NCI-H2227 treated with DMSO at 0.1 percent for 48 hours (cell line): ENCODE measurements at regions not wholly inside any gene's neighbourhood (a gene's known extent, or its start where the extent isn't known, plus 50 kb on each side); places are given as distances from the start of the nearest gene placed in this dataset.
"Not testable (repeated sequence)": the region's sequence is repeated elsewhere in the genome, so short reads cannot be mapped to it uniquely, and the experiment has no call there.

Source experiments
- DNase-seq: peaks from one replicate; lab custom pipeline; 2025; lab: John Stamatoyannopoulos, UW

DNA sequence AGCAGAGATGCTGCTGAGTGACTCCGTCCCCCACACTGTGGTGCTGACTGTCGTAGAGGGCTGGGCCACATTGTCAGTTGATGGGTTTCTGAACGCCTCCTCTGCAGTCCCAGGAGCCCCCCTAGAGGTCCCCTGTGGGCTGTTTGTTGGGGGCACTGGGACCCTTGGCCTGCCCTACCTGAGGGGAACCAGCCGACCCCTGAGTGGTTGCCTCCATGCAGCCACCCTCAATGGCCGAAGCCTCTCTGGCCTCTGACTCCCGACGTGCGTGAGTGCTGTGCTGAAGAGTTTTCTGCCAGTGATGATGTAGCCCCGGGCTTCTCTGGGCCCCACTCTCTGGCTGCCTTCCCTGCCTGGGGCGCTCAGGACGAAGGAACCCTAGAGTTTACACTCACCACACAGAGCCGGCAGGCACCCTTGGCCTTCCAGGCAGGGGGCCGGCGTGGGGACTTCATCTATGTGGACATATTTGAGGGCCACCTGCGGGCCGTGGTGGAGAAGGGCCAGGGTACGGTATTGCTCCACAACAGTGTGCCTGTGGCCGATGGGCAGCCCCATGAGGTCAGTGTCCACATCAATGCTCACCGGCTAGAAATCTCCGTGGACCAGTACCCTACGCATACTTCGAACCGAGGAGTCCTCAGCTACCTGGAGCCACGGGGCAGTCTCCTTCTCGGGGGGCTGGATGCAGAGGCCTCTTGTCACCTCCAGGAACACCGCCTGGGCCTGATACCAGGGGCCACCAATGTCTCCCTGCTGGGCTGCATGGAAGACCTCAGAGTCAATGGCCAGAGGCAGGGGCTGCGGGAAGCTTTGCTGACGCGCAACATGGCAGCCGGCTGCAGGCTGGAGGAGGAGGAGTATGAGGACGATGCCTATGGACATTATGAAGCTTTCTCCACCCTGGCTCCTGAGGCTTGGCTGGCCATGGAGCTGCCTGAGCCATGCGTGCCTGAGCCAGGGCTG lies 181.1 kb downstream of the TBC1D2B start:
- DNase-seq: not testable (repeated sequence)

DNA sequence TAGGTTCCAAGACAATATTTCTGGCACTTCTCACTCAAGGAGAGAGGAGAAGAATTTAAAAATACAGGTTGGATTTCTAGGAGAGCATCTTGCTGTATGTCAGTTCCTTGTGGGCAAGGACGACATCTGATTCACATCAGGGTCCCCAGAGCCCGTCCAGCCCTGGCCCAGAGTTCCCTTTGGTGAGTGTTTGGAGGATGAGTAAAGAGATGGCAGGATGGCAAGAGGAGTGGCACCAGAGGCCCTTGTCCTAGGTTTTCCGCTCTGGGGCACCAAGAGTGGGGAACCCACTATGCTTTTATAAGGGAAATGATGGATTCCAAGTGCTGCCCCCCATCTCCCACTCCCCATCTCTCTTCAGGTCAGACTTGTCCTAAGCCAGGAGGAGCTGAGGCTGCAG lies 181.8 kb downstream of the TBC1D2B start:
- no peak for DNase-seq

DNA sequence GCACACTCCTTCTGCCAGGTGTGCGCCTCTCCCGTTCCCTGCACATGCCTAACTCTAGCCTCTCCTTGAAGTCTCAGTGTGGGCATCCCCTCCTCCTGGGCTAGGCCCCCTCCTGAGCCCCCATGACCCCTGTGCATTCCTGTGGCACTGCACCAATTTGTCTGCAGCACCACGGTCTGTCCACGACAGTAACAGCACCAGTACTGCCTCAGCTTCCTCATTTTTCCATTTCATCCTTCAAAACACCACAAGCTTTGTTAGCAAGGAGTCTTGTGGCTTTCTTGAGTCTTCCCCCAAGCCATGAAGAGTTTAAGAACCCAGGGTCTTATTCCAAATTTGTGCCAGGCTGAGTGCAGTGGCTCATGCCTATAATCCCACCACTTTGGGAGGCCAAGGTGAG lies 182.4 kb downstream of the TBC1D2B start:
- not testable (repeated sequence) for DNase-seq

DNA sequence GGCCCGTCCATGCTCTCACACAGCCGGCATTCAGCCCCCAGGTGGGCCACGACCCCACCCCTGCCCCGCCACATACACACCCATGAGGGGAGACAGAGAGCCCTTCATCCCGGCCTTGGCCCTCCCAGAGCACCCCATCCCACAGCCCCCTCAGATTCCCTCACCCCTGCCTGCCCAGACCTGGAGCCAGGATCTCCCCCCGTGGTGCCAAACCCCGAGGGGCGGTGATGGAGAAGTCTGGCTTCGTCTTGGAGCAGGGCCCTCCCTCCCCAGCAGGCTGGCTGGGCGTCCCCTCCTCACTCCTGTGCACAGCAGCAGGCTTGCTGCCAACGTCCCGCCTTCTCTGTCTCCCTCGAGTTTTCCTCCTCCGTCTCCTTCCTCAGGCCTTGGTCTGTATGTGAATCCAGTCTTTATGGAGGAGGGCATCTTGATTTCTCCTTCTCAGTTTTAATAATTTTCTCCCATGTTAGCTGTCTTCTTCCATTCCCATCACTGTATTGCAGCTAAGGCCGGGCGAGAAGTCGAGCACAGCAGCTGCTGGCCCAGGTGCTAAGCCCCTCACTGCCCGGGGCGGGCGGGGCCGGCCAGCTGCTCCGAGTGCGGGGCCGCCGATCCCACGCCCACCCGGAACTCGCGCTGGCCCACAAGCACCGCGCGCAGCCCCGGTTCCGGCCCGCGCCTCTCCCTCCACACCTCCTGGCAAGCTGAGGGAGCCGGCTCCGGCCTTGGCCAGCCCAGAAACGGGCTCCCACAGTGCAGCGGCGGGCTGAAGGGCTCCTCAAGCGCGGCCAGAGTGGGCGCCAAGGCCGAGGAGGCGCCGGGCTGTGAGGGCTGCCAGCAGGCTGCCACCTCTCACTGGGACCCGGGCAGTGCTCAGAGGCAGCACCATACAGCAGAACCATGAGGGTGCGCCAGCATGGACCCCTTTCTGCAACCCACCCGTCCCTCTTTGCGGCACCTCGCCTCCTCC lies 183.6 kb downstream of the TBC1D2B start:
- not testable (repeated sequence) for DNase-seq

DNA sequence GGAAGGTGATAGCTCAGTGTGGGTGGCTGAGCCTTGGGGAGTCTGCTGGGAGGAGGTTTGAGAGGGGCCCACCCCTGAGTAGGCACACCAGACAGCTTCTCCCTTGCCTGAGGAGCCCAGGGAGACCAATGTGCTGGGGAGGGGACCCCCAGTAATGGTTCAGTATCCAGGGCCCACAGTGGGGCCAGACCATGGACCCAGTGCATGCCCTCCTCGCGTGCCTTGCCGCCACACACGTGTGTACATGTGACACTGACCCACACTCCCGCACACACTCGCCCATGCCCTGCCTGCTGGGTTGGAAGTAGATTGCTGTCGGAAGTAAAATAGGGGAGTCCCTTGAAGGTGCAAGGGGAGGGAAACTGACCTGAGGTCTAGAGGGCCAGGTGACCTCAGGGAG lies 184.3 kb downstream of the TBC1D2B start:
- not testable (repeated sequence) for DNase-seq

DNA sequence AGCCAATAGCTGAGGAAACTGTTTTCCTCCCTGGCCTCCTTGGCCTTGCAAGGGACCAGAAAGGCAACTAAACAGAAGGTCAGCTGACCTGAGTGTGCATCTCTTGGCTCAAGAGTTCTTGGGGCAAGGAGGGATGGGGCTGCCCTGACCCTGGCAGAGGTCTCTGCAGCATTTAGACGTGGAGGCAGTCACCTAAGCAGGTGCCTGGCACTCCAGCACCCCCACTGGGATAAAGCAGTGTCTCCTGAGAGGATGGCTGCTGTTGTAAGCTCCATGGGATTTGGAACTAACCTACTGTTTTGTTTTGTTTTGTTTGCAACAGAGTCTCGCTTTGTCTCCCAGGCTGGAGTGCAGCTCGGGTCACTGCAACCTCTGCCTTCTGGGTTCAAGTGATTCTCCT lies 185.2 kb downstream of the TBC1D2B start:
- DNase-seq: no peak

DNA sequence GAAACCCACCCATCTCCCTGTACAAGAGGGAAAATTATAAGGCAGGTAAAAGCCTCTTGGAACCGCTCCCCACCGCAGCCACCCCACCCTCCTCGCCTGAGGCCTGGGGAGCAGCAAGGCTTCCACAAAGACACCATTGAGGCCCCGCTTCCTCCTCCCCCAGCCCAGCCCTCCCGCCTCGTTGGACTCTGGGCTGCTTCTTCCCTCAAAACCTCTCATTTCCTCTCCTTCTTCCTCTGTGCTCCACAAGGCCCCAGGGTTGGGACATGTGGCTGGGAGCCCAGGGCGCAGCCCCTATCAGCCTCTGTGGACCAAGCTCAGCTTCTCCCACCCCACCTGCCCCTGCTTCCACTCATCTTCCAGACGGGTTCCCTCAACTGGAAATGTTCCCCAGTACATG lies 185.6 kb downstream of the TBC1D2B start:
- not testable (repeated sequence) for DNase-seq

DNA sequence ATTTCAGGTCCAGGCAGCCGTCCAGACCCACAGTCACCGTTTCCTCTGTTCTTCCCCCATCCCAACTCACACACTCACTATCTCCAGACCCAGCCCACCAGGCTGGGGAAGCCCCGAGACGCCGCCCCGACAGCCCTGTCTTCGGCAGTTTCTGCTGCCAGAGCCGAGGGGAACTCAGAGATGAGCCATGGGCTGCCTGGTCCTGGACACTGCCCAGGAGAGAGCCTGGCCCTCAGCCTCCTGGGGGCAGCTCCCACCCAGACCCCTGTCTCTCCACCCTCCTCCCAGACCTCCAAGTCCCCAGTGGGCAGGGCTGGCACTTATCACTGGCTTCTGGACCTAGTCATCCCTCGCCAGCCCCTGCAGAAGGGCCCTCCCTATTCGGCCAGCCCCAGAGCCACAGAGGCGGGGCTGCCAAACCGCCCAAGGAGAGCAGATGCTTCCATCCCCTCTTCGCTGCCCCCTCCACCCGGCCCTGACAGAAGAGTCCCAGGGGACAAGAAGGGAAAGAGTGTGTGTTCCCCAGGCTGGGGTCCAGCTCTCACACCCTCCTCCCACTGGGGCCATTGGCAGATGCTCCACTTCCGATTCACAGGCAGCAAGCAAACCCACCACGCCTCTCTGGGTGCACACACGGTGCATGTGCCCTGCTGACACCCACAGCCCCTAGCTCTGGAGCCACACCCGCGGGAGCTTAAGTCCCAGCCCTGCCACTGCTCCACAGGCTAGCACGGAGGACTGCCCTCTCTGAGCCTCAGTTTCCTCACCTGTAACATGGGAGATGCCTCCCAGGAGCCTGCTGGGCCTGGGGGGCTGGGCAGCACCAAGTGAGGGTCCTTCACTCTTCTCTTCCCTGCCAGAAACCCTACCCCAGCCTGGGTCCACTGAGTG lies 186.4 kb downstream of the TBC1D2B start:
- DNase-seq: not testable (repeated sequence)

DNA sequence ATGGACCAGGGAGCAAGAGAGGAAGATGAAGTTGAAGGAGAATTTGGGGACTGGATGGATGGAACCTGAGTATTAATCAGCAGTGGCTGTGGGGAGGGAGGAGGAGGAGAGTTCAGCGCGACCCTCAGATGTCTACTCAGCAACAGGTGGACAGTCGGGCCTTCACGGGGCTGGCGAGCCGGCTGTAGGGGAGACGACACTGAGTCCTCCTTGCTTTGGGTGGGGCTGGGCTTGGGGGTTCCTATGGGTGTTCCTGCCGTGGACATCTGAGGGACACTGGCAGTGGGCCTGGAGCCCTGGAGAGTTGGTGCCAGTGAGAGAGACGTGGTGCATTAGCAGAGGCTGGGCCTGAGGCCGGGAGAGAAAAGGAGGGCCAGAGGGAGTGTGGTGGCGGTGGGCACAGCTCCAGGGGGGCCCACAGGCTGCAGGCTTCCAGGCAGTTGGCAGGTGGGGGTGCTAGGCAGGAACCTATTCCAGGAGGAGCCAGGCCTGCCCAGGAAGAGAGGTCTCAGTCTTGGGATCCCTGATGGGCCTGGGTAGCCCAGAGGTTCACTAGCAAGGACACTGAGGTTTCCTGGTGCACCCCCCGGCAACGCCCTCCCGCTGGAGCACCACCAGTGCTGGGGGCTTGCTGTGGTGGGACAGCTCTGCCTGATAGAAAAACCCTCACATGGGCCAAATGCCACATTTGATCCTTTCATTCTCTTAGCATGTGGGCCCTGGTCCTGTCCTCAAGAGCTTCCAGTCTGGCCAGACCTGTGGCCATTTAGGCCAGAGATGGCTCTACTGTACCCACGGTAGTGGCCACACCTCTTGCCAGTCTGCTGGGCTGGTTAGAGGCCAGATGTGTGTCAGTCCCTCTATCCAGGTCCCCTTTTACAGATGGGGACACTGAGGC lies 187.4 kb downstream of the TBC1D2B start:
- DNase-seq: not testable (repeated sequence)

DNA sequence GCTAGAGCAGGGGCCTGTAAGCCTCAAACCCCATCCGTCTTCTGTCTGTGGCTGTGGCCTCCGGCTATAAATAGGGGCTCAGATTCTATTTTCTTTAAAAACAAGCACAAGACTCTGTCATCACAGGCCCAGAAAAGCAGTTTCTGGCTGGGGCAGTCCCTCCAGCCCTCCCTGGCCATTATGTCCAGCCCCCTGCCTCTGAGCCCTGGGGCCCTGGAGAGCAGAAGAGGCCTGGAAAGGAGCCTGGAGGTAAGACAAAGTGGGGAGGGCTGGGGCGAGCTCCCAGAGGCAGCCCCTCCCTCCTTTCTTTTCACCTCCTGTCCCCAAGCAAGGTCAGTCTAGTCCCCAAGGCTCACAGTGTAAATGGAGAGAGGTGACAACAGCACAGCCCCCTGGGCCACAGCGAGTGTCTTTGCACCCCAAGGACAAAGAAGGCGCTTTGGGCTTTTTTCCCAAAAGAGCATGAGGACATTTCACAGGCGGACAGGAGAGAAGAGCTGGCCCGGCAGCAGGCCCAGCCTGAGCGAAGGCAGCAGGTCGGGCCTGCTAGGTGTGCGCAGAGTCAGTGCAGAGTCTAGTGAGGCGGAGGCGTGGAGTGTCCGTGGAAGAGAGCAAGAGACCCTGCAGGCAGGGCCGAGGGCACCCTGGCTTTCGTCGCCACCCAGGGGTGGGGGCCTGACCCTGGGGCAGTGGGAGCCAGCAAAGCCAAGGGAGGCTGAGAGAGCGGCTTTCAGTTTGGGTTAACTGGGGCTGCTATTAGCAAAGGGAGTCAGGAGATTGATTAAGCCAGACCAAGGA lies 188.3 kb downstream of the TBC1D2B start:
- no peak for DNase-seq

DNA sequence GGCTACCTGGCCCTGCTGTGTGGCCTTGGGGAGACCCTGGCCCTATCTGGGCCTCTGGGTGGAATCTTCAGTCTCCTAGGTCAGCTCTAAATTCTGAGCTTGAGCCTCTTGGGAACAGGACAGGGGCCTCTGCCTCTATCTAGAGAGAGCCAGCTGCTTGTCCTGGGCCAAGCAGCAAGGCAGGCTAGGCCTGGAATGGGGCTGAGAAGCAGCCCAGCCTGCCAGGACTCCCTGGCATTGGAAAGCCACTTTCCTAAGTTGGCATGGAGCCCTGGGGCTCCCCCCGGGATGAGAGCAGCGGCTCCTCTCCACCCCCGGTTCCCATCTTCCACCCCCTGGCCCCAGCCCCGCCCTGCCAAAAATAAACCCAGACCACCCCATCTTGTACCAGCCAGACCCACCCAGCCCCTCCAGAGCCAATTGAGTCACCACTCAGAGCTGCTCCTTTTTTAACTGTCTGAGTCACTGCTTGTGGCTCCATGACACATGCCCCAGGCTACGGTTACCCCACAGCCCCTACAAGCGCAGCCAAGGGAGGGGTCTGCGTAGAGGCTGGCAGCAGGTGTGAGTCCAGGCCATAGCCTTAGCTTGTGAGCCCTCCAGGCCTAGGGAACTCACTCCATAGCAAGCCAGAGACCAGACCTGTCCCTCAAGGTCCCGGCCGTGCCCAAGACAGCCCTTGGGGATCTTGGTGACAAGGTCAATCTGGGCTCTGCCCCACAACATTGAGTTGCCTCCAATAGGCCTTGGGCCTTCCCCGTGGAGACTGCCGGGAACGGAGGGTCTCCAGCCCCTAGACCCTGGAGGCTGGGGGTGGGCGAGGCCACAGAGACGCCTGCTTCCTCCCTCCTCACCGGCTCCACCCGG lies 189.7 kb downstream of the TBC1D2B start:
- DNase-seq: not testable (repeated sequence)

DNA sequence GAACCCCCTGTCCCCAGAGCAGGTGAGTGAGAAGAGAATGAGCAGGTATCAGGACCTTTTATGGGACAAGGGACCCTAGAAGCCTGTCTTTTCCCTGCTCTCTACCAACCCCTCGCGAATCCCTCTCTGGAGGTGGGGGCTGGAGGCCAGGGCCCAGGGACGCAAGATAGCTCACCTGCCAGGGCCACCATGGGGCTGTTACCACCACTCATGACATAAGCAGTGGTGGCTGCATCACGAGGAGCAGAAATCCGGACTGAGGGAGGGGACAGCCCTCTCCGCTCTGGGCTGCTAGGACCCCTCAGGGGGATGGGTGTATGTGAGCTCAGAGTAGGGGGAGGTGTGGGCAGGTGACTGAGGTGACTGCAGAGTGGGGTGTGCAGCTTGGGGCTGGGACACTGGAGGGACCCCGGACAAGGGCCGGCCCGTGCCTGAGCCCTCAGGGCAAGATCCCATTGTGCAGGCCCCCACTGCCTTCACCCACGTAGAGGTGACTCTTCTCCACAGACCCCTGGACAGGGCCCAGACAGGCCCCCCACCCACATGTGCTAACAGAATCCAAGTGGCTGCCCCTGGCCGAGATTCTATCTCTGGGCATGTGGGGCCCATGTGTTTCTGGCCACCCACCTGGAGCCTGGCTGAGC lies 190.6 kb downstream of the TBC1D2B start:
- DNase-seq: no peak

DNA sequence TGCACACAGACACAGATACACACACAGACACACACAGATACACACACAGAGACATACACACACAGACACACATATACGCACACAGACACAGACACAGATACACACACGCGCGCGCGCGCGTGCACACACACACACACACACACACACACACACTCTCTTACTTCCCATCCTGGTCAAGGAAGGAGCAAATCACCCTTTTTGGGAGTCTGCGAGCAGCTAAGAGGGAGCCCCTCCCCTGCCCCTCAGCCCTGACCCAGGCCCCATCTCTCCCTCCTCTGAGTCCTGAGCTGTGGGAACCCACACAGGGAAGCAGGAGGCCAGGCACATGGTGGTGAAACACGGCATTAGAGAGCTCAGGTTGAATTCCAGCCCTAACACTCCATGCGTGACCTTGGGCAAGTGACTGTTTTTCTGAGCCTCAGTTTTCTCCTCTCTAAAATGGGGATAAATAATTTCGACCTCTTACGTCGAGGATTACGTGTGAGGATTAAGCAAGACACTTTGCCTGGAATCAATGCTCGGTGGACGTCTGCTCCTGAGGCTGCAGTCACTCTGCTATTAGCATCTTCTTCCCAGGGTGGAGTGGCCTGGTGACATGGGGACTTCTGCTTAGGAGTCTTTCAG lies 191.5 kb downstream of the TBC1D2B start:
- not testable (repeated sequence) for DNase-seq

DNA sequence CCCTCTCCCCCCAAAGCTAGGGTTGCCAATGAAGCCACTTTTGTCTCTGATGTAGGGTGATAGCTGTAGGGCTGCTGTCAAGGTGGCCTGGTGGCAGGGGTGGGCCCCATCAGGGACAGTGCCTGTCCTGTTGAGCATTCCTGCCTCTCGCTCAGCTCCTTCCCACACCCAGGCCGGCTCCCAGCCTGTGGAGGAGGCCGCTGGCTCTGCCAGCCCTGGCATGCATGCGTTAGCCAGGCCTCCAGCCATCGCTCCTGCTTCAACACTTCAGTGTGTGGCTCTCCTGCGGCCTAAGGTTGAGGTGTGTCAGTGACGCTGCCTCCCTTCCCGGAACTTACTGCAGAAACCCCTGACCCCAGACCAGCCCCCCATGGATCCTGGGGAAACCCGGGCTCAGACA lies 194.5 kb downstream of the TBC1D2B start:
- DNase-seq: not testable (repeated sequence)

DNA sequence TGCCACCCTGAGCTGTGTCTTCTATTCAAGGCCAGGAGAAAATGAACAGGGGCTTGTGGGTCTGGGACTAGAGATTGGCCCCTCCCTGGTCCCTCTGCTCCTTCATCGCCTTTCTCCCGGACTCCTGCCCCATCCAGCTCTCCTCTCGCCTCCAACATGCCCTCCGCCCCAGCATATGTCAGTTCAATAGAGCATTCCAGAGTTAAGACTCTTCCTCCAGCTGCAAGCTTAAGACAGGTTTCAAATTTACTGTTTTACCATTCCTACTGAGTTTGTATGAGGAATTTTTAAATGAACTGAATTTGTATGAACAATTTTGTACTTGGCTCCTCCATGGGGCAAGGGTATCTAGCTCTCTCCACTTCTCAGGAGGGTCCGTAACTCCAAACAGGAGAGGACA lies 195.6 kb downstream of the TBC1D2B start:
- DNase-seq: no peak

DNA sequence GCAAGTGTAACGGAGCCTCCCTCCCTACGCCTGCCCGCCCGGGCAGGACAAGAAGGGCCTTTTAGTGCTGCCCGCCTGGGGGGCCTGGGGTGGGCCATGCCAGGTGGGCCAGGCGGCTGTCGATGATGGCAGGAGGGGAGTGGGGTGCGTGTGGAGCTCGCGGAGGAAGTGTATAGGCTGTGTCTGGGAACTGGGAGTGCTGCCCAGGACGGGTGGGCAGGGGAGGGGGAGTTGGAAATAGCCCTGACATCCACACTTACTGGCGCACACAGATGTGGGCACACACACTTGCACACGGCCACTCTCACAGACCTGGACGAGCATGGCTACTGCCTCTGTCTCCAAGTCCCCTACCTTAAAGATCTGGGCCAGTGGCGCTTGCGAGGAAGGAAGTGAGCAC lies 196.0 kb downstream of the TBC1D2B start:
- not testable (repeated sequence) for DNase-seq

DNA sequence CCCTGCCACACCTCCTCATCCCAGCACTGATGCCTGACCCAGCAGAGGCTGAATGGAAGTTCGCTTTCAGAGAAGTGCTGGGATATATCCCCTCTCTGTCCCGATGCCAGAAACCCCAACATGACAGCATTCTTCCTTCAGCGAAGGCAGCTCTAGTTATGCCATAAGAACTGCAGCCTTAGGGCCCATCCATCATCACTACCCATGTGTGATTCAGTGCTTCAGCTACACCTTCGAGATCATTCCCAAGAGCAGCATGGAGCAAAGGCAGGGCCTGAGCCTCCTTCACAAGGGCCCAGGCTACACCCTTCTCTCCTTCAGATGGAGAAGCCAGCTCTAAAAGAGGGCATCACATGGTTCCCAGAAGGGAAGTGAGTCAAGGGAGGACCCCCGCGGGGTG lies 198.0 kb downstream of the TBC1D2B start:
- not testable (repeated sequence) for DNase-seq
